Hepatic stellate cell (primary cell): ENCODE measurements at regions not wholly inside any gene's neighbourhood (a gene's known extent, or its start where the extent isn't known, plus 50 kb on each side); places are given as distances from the start of the nearest gene placed in this dataset.
A peak's percentile ranks its signal among the peaks of the same experiment; 100 is the strongest.

ENCODE experiments used
- DNase-seq: peaks from one replicate; pipeline ENCODE4 v3.0.0; 2011; ENCODE audit warnings: low spot score

DNA sequence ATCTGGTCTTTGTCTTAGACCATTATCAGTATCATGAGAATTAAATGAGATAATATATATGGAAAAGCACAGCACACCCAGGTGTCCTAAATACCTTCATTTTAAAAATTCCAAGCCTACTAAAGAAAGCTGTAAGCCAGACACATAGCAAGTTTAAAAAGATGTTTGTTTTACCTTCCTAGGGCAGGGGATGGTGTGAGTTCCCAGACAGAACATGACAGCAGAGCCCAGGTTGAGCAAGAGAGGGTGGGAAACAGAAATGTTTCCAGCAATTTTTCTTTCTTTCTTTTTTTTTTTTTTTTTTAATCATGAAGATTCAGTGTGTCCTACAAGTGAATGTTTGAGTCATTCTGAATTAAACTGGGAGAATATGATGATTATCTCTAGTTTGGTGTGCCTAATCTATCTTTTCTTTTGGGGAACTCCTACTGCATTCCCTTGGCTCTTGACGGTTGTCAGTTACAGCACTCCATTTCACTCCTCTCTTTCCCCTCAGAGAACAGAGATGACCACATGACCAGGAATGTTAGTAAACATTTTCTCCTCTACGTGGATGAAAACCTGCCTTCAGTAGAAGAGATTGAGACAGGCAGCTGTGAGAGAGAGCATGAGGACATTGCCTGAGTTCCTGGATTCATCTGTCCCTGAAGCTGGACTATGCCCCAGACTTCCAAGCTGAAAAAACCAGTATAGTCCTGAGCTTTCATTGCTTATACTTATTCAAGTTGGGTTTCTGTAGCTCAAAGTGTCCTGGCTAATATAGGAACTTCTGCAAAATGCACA is 54.5 kb upstream of the ARL14 start:
- DNase-seq = no peak

DNA sequence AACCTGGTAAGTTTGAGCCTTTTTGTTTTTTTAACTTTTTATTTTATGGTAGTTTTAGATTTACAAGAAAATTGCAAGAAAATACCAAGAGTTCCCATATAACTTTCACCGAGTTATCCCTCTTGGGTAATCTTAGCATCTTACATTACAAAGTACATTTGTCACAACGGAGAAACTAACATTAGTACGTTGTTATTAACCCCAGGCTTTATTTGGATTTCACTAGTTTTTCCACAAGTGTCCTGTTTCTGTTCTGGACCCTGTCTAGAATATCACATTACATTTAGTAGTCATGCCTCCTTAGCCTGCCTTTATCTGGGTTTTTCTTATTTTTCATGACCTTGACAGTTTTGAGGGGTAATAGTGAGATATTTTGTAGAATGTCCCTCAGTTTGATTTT is 53.5 kb upstream of the KPNA4 start:
- DNase-seq = no peak

DNA sequence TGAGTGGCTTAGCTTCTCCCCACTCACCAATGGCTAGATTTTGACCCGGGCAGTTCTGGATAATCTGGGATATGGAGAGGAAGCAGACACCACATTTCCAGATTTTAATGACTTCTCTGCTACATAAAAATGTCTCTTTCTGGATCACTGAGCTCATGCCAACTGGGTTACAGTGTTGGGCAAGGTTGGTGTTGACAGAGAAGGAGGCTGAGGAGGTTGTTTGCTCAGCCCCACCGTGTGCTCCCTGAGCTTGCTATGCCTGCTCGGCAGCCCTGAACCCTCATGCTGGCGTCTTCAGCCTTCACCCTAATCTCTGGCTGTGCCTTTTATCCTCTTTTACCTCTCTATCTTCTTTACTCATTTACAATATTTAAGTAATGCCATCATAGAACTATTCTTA is 53.0 kb upstream of the KPNA4 start:
- DNase-seq = no peak

DNA sequence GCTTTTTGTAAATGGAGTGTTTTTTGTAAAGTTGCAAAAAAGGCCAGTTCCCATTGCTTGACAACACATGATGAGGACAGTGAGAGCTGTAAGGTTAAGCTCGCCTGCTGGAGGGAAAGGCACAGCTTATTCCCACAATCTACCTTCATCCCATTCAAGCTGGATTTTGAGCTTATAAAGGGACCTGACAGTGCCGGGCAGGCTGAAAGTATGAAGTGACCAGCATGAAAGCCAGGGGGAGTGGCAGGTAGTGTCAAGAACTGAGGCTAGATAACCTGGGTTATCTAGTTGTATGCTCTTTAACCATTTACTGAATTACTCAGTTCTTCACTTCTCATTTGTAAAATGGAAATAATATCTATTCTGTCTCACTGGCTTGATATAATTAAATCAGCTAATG is 52.3 kb upstream of the KPNA4 start:
- DNase-seq = no peak

DNA sequence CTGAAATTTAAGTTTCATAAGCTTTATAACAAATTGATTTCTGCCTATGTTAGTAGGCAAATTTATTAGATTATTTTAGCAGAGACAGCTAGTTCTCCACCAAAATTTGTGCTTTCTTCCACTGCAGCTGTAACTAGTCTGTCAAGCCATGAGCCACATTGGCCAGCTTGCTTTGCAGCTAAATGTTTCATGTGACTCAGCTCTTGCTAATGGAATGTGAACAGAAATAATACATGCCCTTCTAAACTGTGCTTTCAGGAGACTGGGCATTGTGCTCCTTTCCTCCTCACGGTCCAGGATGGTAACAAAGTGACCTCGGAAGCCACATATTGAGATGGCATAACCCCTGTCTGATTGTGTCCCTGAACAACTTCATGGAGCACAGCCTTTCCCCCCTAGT is 51.3 kb upstream of the KPNA4 start:
- DNase-seq = peak; percentile 27

DNA sequence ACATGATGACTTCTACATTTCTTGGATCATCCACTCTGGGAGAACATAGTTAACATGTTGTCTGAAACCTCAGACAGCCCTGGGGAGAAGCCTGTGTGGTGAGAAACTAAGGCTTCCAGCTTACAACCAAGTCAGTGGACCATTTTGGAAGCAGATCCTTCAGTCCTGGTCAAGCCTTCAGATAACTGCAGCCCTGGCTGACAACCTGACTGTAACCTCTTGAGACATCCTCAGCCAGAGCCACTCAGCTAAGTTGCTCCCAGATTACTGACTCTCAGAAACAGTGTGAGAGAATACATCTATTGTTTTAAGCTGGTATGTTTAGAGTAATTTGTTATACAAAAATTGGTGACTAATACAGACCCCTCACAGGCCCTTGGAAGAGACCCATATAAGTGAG is 50.9 kb upstream of the KPNA4 start:
- no peak for DNase-seq
